Endothelial cell of umbilical vein (primary cell): ENCODE measurements at regions not wholly inside any gene's neighbourhood (a gene's known extent, or its start where the extent isn't known, plus 50 kb on each side); places are given as distances from the start of the nearest gene placed in this dataset.

Source experiments
- BruUV-seq: library from RNA; stranded (reverse); fragments of 400-500 nt; replicated peaks from 2 replicates; lab custom pipeline; 2021; lab: Mats Ljungman, UMichigan
- CTCF ChIA-PET: fragments of 300-600, 350-600 bp; sonication (Branson Sonifier 250); formaldehyde crosslinking; loops from one replicate; lab custom pipeline; 2021; ENCODE audit warnings: antibody characterized with exemption, inconsistent platforms; lab: Charles Lee
- POLR2A ChIA-PET: fragments of 300-600, 350-600 bp; sonication (Branson Sonifier 250); formaldehyde crosslinking; loops from one replicate; lab custom pipeline; 2021; ENCODE audit warnings: antibody characterized with exemption, inconsistent platforms; lab: Charles Lee
- DNase-seq: peaks from one replicate; pipeline ENCODE4 v3.0.0-alpha.2; 2011; ENCODE audit warnings: low read depth, low spot score
- FAIRE-seq: peaks from 2 replicates; lab custom pipeline; 2011; peaks lifted over from hg19 to GRCh38; lab: Jason Lieb, UNC
- H2AFZ ChIP-seq: 2 replicates; pipeline ENCODE4 v1.6.0; 2012; ENCODE audit warnings: low read depth, low read length, control low read depth, inconsistent platforms
- H3K27ac ChIP-seq: 2 replicates; pipeline ENCODE4 v1.5.1; 2011; ENCODE audit warnings: low read depth, mild to moderate bottlenecking, control low read depth, low read length, moderate library complexity; ENCODE audit not compliant: insufficient read depth
- H3K27me3 ChIP-seq, 2 experiments: 2 replicates each; pipeline versions ENCODE4 v1.6.0 to v1.6.1; 2011; ENCODE audit warnings: low read length in 2 of 2, mixed read lengths in 1 of 2; ENCODE audit not compliant: control insufficient read depth in 2 of 2, insufficient read depth in 2 of 2
- H3K36me3 ChIP-seq, 2 experiments: 2 replicates in 1 of 2; 3 replicates in 1 of 2; pipeline ENCODE4 v1.5.1; 2011; ENCODE audit warnings: low read length in 2 of 2, mild to moderate bottlenecking in 1 of 2, moderate library complexity in 1 of 2; ENCODE audit not compliant: control insufficient read depth in 2 of 2, insufficient read depth in 2 of 2; ENCODE audit errors: extremely low read depth in 1 of 2
- H3K4me1 ChIP-seq: 3 replicates; pipeline ENCODE4 v1.5.1; 2011; ENCODE audit warnings: mild to moderate bottlenecking, low read length; ENCODE audit not compliant: control insufficient read depth, insufficient read depth; ENCODE audit errors: extremely low read depth
- H3K4me2 ChIP-seq: 2 replicates; pipeline ENCODE4 v1.6.1; 2011; ENCODE audit warnings: low read length, control low read depth, mixed read lengths; ENCODE audit not compliant: insufficient read depth
- H3K4me3 ChIP-seq, 3 experiments: fragments of 200-600 bp in 1 of 3; sonication (generic), shearing (Covaris generic) in 1 of 3; replicated peaks in 1 of 3; 2 replicates each; pipeline ENCODE4 v1.5.1; 2011 to 2016; ENCODE audit warnings: control low read depth in 3 of 3, low read length in 3 of 3, mild to moderate bottlenecking in 2 of 3, inconsistent platforms in 1 of 3, low read depth in 1 of 3, moderate library complexity in 1 of 3; ENCODE audit not compliant: insufficient read depth in 1 of 3
- H3K79me2 ChIP-seq: 2 replicates; pipeline ENCODE4 v1.6.0; 2012; ENCODE audit warnings: low read length, inconsistent platforms; ENCODE audit not compliant: control insufficient read depth, insufficient read depth
- H3K9ac ChIP-seq: replicated peaks from 2 replicates; pipeline ENCODE3; 2011; ENCODE audit warnings: low read length, control low read depth; ENCODE audit not compliant: insufficient read depth; ENCODE audit errors: extremely low read depth
- H3K9me1 ChIP-seq: replicated peaks from 3 replicates; pipeline ENCODE4 v1.6.0; 2011; ENCODE audit warnings: mild to moderate bottlenecking, low read length; ENCODE audit not compliant: control insufficient read depth, insufficient read depth; ENCODE audit errors: extremely low read depth
- H3K9me3 ChIP-seq: replicated peaks from 2 replicates; pipeline ENCODE4 v1.5.1; 2012; ENCODE audit warnings: low read length, inconsistent platforms; ENCODE audit not compliant: control insufficient read depth, insufficient read depth
- H4K20me1 ChIP-seq: replicated peaks from 2 replicates; pipeline ENCODE3; 2011; ENCODE audit warnings: mild to moderate bottlenecking, low read length; ENCODE audit not compliant: control insufficient read depth, insufficient read depth; ENCODE audit errors: extremely low read depth
- CTCF ChIP-seq, 2 donors: IDR thresholded peaks; 1 replicate in 1 of 2; 2 replicates in 1 of 2; pipeline ENCODE4 v1.5.1; 2011; ENCODE audit warnings: low read length in 2 of 2, mild to moderate bottlenecking in 2 of 2, moderate library complexity in 2 of 2, control low read depth in 1 of 2, inconsistent platforms in 1 of 2, low read depth in 1 of 2; ENCODE audit not compliant: insufficient read depth in 1 of 2; ENCODE audit errors: extremely low read depth in 1 of 2
- EZH2 ChIP-seq: IDR thresholded peaks from 2 replicates; pipeline ENCODE4 v1.6.1; 2012; ENCODE audit warnings: borderline replicate concordance, low read depth, mild to moderate bottlenecking, moderate library complexity, low read length, inconsistent platforms; ENCODE audit not compliant: severe bottlenecking
- FOS ChIP-seq: IDR thresholded peaks from 2 replicates; pipeline ENCODE4 v1.6.1; 2011; ENCODE audit warnings: mild to moderate bottlenecking, low read length, moderate library complexity, borderline replicate concordance; ENCODE audit not compliant: insufficient read depth
- GATA2 ChIP-seq: IDR thresholded peaks from 2 replicates; pipeline ENCODE4 v1.7.0; 2011; ENCODE audit warnings: low read depth, mild to moderate bottlenecking, moderate library complexity, mixed read lengths, low read length; ENCODE audit not compliant: insufficient read length, insufficient read depth
- JUN ChIP-seq: IDR thresholded peaks from 2 replicates; pipeline ENCODE4 v1.6.1; 2011; ENCODE audit warnings: borderline replicate concordance, low read depth; ENCODE audit not compliant: insufficient read length, insufficient read depth
- MAX ChIP-seq: IDR thresholded peaks from 2 replicates; pipeline ENCODE4 v1.6.1; 2011; ENCODE audit not compliant: insufficient read depth, insufficient read length
- MYC ChIP-seq: IDR thresholded peaks from one replicate; pipeline ENCODE4 v1.6.1; 2011; ENCODE audit warnings: mild to moderate bottlenecking, low read depth, low read length
- POLR2A ChIP-seq: IDR thresholded peaks from 2 replicates; pipeline ENCODE4 v1.6.1; 2012; ENCODE audit warnings: low read depth, mild to moderate bottlenecking, control low read depth, low read length
- POLR2AphosphoS5 ChIP-seq: IDR thresholded peaks from 2 replicates; pipeline ENCODE4 v1.6.1; 2012; ENCODE audit warnings: low read depth, mild to moderate bottlenecking, control low read depth, low read length, moderate library complexity; ENCODE audit not compliant: insufficient read depth
- dilution Hi-C: fragments of 300-500 bp; cut with MboI; formaldehyde crosslinking; loops from one replicate; pipeline ENCODE4 v1.15.0; 2019; ENCODE audit warnings: low sequenced_read_pairs; ENCODE audit not compliant: extremely low pct_ligation_motif_present
- intact Hi-C: fragments of 100-400 bp; cut with micrococcal nuclease; formaldehyde crosslinking; loops from one replicate; pipeline ENCODE4 v1.10.0; 2022

GRCh38 chr6:81648502-81648901, 104.0 kb downstream of the TENT5A start:
- Histone ChIP-seq H3K79me2 (no peaks in the 10 kb centered on the region), H2AFZ (no peak overlapping the region), H3K4me1 (no peaks in the 10 kb centered on the region), H3K4me2 (no peak overlapping the region), H4K20me1 (no peaks in the 10 kb centered on the region), H3K9ac (no peak overlapping the region), H3K27me3 (no peaks in the 10 kb centered on the region), H3K27ac (no peak overlapping the region), H3K4me3 (no peak overlapping the region), H3K36me3 (no peaks in the 10 kb centered on the region), H3K9me3 (no peaks in the 10 kb centered on the region), H3K9me1 (no peaks in the 10 kb centered on the region)
- intact Hi-C loops: no loop called here
- BruUV-seq: no TSS peak
- no peak for FAIRE-seq
- dilution Hi-C loops: no loop called here
- TF ChIP-seq JUN (no peak), GATA2 (no peak), MAX (no peak), MYC (no peak), CTCF (IDR thresholded peaks at IDR 0.05; ENCODE audit: extremely low read depth in 1 of 2, insufficient read depth in 1 of 2, low read depth in 1 of 2, low read length in 2 of 2) (no peak), POLR2AphosphoS5 (no peak), EZH2 (no peak), FOS (no peak), POLR2A (no peak)
- ChIA-PET CTCF (no interaction called here), POLR2A (no interaction called here)
- no peak for DNase-seq
